Natural killer cell (primary cell): ENCODE measurements at regions not wholly inside any gene's neighbourhood (a gene's known extent, or its start where the extent isn't known, plus 50 kb on each side); places are given as distances from the start of the nearest gene placed in this dataset.

ENCODE experiments used
- ATAC-seq, 3 donors: fragments of 150-1000 bp in 2 of 3; fragments of 200-7000 bp in 1 of 3; cut with Tn5 transposase; 1 replicate in 1 of 3; 2 replicates in 2 of 3; pipeline ENCODE4 v1.10.0; 2021; ENCODE audit warnings: mild to moderate bottlenecking in 2 of 3, moderate library complexity in 2 of 3
- DNase-seq, 2 donors: peaks; one replicate each; pipeline versions ENCODE4 v3.0.0 to v3.0.0-alpha.2; 2013 to 2021; ENCODE audit warnings: mixed read lengths in 1 of 2
- H3K27ac ChIP-seq: one replicate; pipeline ENCODE4 v1.5.1; 2013; ENCODE audit warnings: mild to moderate bottlenecking, low read length
- H3K27me3 ChIP-seq: one replicate; pipeline ENCODE4 v1.6.1; 2013; ENCODE audit warnings: low read length; ENCODE audit not compliant: control insufficient read depth, insufficient read depth
- H3K36me3 ChIP-seq: one replicate; pipeline ENCODE4 v1.6.1; 2013; ENCODE audit warnings: low read length; ENCODE audit not compliant: control insufficient read depth, insufficient read depth
- H3K4me1 ChIP-seq: one replicate; pipeline ENCODE4 v1.6.1; 2013; ENCODE audit warnings: low read length; ENCODE audit not compliant: control insufficient read depth, insufficient read depth
- H3K4me3 ChIP-seq: one replicate; pipeline ENCODE4 v1.5.1; 2013; ENCODE audit warnings: low read length
- H3K9me3 ChIP-seq: one replicate; pipeline ENCODE4 v1.6.1; 2013; ENCODE audit warnings: low read length; ENCODE audit not compliant: control insufficient read depth, insufficient read depth
- H3K27ac Mint-ChIP-seq, 2 donors: one replicate each; pipeline ENCODE4 v1.8.0; 2022; ENCODE audit warnings: mild to moderate bottlenecking in 2 of 2, mixed read lengths in 2 of 2, moderate library complexity in 1 of 2
- H3K27me3 Mint-ChIP-seq, 2 donors: one replicate each; pipeline ENCODE4 v1.8.0; 2022; ENCODE audit warnings: low read depth in 2 of 2, mixed read lengths in 2 of 2
- H3K36me3 Mint-ChIP-seq: one replicate; pipeline ENCODE4 v1.8.0; 2022; ENCODE audit warnings: mixed read lengths
- H3K4me1 Mint-ChIP-seq, 2 donors: one replicate each; pipeline ENCODE4 v1.8.0; 2022; ENCODE audit warnings: mixed read lengths in 2 of 2
- H3K4me3 Mint-ChIP-seq: one replicate; pipeline ENCODE4 v1.8.0; 2022; ENCODE audit warnings: mild to moderate bottlenecking, moderate library complexity, mixed read lengths
- H3K9me3 Mint-ChIP-seq, 2 donors: one replicate each; pipeline ENCODE4 v1.8.0; 2022; ENCODE audit warnings: mixed read lengths in 2 of 2
- WGBS: methylation state at CpG from one replicate; pipeline ENCODE4 v1.1.7; 2013; ENCODE audit warnings: missing lambda C conversion rate; ENCODE audit not compliant: insufficient coverage; 5-methylcytosine and 5-hydroxymethylcytosine counted together
- intact Hi-C: fragments of 100-400 bp; cut with micrococcal nuclease; formaldehyde crosslinking; loops from one replicate; pipeline ENCODE4 v1.14.2; 2022
- TF ChIP-seq, protein P1 (sequence below): fragments of 200-600 bp; IDR thresholded peaks from one replicate; pipeline ENCODE4 v1.8.0; 2022; ENCODE audit warnings: antibody characterized with exemption

DNA sequence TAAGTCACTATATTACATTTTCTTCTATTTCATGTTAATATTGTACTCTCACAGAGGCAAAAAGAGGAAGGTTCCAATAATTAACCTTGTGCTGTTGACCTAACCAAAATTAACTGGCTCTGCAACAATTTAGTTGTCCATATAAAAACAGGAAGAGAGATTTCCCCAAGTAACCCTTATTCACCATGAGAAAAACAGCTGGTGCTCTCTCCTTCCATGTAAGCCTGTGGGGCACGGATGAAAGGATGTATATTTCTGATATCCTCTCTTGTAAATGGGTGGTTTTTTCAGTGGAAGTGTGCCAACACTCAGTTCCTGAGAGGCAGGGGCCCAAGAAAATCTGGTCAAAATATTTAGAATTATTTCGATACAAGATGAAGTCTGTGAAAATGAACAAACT is 358.1 kb downstream of the CRPPA start:
- Histone ChIP-seq H3K27ac (no peak overlapping the region), H3K27me3 (no peaks in the 10 kb centered on the region), H3K9me3 (no peaks in the 10 kb centered on the region), H3K36me3 (no peaks in the 10 kb centered on the region), H3K4me1 (peaks cover 4% of the 10 kb centered on the region), H3K4me3 (no peak overlapping the region)
- no peak for DNase-seq
- Mint-ChIP-seq H3K9me3 (no peaks in the 10 kb centered on the region), H3K4me3 (no peak overlapping the region), H3K27ac (no peak overlapping the region), H3K36me3 (no peaks in the 10 kb centered on the region), H3K4me1 (peaks cover 13 to 18% of the 10 kb centered on the region in 2 donors), H3K27me3 (no peaks in the 10 kb centered on the region)
- no peak for ATAC-seq
- WGBS: 46% methylated on average over 2 of the region's 2 CpGs
- intact Hi-C loops: no loop called here
- TF ChIP-seq, protein P1, sequence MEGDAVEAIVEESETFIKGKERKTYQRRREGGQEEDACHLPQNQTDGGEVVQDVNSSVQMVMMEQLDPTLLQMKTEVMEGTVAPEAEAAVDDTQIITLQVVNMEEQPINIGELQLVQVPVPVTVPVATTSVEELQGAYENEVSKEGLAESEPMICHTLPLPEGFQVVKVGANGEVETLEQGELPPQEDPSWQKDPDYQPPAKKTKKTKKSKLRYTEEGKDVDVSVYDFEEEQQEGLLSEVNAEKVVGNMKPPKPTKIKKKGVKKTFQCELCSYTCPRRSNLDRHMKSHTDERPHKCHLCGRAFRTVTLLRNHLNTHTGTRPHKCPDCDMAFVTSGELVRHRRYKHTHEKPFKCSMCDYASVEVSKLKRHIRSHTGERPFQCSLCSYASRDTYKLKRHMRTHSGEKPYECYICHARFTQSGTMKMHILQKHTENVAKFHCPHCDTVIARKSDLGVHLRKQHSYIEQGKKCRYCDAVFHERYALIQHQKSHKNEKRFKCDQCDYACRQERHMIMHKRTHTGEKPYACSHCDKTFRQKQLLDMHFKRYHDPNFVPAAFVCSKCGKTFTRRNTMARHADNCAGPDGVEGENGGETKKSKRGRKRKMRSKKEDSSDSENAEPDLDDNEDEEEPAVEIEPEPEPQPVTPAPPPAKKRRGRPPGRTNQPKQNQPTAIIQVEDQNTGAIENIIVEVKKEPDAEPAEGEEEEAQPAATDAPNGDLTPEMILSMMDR: no peak

DNA sequence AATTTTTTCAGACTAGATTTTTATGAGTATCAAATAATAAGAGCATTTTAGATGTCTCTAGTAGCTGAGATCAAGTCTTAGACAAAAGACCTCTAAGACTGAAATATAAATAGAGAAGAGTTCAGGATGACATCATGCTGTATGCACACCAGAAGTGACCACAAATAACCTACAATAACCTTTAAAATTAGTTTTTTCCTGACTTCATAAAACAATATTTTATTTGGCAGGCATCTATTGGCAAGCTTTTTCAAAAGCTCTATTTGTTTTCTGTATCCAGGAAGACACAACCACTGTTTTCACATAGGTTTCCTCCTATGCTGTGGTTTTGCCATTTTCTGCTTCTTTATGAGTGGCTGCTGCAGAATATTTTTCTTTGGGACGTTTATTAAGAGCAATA is 359.1 kb downstream of the CRPPA start:
- peak in 2 of 3 donors; percentile 48 to 58 for ATAC-seq
- peak overlapping the region in 1 of 2 donors; percentile 61 for H3K27ac Mint-ChIP-seq

DNA sequence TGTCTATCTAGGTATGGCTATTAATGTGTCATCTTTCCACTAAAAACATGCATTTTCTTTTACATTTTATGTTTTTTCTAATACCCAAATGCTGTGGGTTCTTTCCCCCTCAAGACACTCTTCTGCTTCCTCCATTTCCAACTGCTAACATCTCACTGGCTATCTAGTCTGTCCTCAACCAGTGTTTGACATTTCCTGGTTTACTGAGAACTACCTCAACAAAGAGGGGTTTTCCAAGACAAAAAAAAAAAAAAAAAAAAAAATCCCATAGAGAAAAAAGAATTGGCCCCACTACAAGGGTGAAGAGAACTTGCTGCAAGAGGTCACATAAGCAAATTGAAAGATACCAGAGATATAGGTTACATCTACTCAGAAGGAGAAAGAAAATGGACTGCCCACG is 359.7 kb downstream of the CRPPA start:
- Mint-ChIP-seq H3K27me3 (no peaks in the 10 kb centered on the region), H3K27ac (peak overlapping the region in 1 of 2 donors; percentile 61), H3K36me3 (no peaks in the 10 kb centered on the region), H3K4me3 (no peak overlapping the region), H3K9me3 (no peaks in the 10 kb centered on the region), H3K4me1 (peaks cover 13 to 18% of the 10 kb centered on the region in 2 donors)
- WGBS: 73% methylated on average over 1 of the region's 1 CpG
- H3K4me1 ChIP-seq: peaks cover 4% of the 10 kb centered on the region
- no peaks in the 10 kb centered on the region for H3K27me3 ChIP-seq
- TF ChIP-seq, protein P1: no peak
- peak in 2 of 3 donors; percentile 24 to 64 for ATAC-seq
- H3K36me3 ChIP-seq: no peaks in the 10 kb centered on the region
- H3K4me3 ChIP-seq: no peak overlapping the region
- peak in 1 of 2 donors; percentile 6 for DNase-seq
- intact Hi-C loops: no loop called here
- H3K27ac ChIP-seq: peak overlapping the region; percentile 20
- H3K9me3 ChIP-seq: no peaks in the 10 kb centered on the region

More for the DNA sequence above, 359.1 kb downstream of the CRPPA start:
- Histone ChIP-seq H3K4me3 (no peak overlapping the region), H3K36me3 (no peaks in the 10 kb centered on the region), H3K4me1 (peaks cover 4% of the 10 kb centered on the region), H3K9me3 (no peaks in the 10 kb centered on the region), H3K27me3 (no peaks in the 10 kb centered on the region), H3K27ac (peak overlapping the region; percentile 20)
- no CpG with 5 or more reads among the region's 1 CpG for WGBS
- Mint-ChIP-seq H3K27me3 (no peaks in the 10 kb centered on the region), H3K9me3 (no peaks in the 10 kb centered on the region), H3K36me3 (no peaks in the 10 kb centered on the region), H3K4me3 (peak overlapping the region; percentile 7), H3K4me1 (peaks cover 13 to 18% of the 10 kb centered on the region in 2 donors)
- TF ChIP-seq, protein P1: no peak
- intact Hi-C loops: no loop called here
- peak in 1 of 2 donors; percentile 17 for DNase-seq

DNA sequence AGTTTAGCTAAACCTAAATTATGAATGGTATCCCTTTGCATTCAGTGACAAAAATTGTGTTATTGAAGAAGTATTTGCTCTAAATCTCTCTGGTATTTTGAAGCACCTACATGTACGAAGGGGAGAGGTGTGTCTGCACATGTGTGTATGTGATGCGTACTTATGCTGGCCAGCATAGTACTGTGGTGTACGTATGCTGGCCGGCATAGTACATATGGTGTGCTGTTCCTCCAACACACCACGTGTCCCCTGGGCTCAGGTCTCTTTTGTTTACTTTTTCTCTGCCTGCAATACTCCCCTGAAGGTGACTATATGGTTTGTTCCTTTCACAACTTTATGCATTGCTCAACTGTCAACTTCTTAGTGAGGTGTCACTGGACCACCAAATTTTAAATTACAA is 360.3 kb downstream of the CRPPA start:
- Mint-ChIP-seq H3K4me1 (peaks cover 13 to 18% of the 10 kb centered on the region in 2 donors), H3K27me3 (no peaks in the 10 kb centered on the region), H3K36me3 (no peaks in the 10 kb centered on the region), H3K27ac (peak overlapping the region in 1 of 2 donors; percentile 61), H3K9me3 (no peaks in the 10 kb centered on the region), H3K4me3 (no peak overlapping the region)
- no peaks in the 10 kb centered on the region for H3K27me3 ChIP-seq
- H3K4me3 ChIP-seq: no peak overlapping the region
- 84% methylated on average over 5 of the region's 5 CpGs for WGBS
- no peak for ATAC-seq
- no peaks in the 10 kb centered on the region for H3K36me3 ChIP-seq
- no peaks in the 10 kb centered on the region for H3K9me3 ChIP-seq
- DNase-seq: no peak
- intact Hi-C loops: no loop called here
- H3K27ac ChIP-seq: no peak overlapping the region
- H3K4me1 ChIP-seq: peaks cover 4% of the 10 kb centered on the region
- TF ChIP-seq, protein P1: no peak
